H1 (cell line): ENCODE measurements at regions not wholly inside any gene's neighbourhood (a gene's known extent, or its start where the extent isn't known, plus 50 kb on each side); places are given as distances from the start of the nearest gene placed in this dataset.

Experiments
- ATF2 ChIP-seq: IDR thresholded peaks from 2 replicates; pipeline ENCODE4 v1.6.1; 2012; ENCODE audit warnings: low read length, inconsistent platforms
- CHD7 ChIP-seq: fragments of 300-600 bp; sonication (generic); IDR thresholded peaks from 2 replicates; pipeline ENCODE4 v1.7.1; 2012; ENCODE audit warnings: low read length, moderate library complexity, mild to moderate bottlenecking, inconsistent platforms; ENCODE audit not compliant: insufficient replicate concordance
- HDAC6 ChIP-seq: IDR thresholded peaks from one replicate; pipeline ENCODE4 v1.7.1; 2012; ENCODE audit warnings: low read depth, mild to moderate bottlenecking, inconsistent platforms, low read length, moderate library complexity
- KDM1A ChIP-seq: fragments of 200-600, 300-600 bp; sonication (generic); IDR thresholded peaks from 2 replicates; pipeline ENCODE4 v1.7.1; 2016; ENCODE audit warnings: mild to moderate bottlenecking, low read length, borderline replicate concordance
- MAX ChIP-seq: IDR thresholded peaks from 2 replicates; pipeline ENCODE4 v1.6.1; 2012; ENCODE audit warnings: inconsistent platforms
- SAP30 ChIP-seq: fragments of 300-600 bp; sonication (generic); IDR thresholded peaks from 2 replicates; pipeline ENCODE4 v1.7.1; 2012; ENCODE audit warnings: low read length, moderate library complexity, mild to moderate bottlenecking, inconsistent platforms; ENCODE audit not compliant: insufficient read depth, insufficient replicate concordance
- SUZ12 ChIP-seq: fragments of 200-600 bp; sonication (generic); IDR thresholded peaks from 2 replicates; pipeline ENCODE4 v1.6.1; 2012; ENCODE audit warnings: mild to moderate bottlenecking, inconsistent platforms, low read length, moderate library complexity, mixed read lengths

GRCh38 chr1:29426701-29427279 is 190.5 kb downstream of the PTPRU start (continued):
- TF ChIP-seq MAX: no peak
- TF ChIP-seq KDM1A: no peak
- TF ChIP-seq HDAC6: no peak
- TF ChIP-seq ATF2: no peak
- no peak for TF ChIP-seq SUZ12
- no peak for TF ChIP-seq SAP30
- no peak for TF ChIP-seq CHD7
